IPS-NIHi7 (cell line): ENCODE measurements at regions not wholly inside any gene's neighbourhood (a gene's known extent, or its start where the extent isn't known, plus 50 kb on each side); places are given as distances from the start of the nearest gene placed in this dataset.
"Not testable (repeated sequence)": the region's sequence is repeated elsewhere in the genome, so short reads cannot be mapped to it uniquely, and the experiment has no call there.

Experiments
- DNase-seq: peaks from one replicate; pipeline ENCODE4 v3.0.0; 2012; ENCODE audit warnings: mixed read lengths; ENCODE audit errors: extremely low spot score

DNA sequence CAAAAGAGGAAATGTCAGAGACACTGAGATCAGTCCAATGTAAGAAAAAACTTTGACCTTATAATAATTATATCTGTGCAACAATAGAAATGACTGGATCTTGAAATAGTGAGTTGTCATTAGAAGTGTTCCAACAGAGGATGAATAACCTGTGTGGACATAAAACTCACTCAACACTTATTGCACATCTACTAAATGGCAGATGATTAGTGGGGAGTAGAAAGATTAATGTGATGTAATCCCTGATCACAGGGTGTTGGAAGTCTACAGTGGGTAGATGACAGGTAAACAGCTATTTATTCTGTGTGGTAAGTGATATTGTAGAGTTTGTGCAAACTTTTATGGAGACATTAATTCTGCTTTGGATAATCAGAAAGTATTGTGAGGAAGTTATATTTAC lies 177.3 kb upstream of the HMHB1 start:
- no peak for DNase-seq

DNA sequence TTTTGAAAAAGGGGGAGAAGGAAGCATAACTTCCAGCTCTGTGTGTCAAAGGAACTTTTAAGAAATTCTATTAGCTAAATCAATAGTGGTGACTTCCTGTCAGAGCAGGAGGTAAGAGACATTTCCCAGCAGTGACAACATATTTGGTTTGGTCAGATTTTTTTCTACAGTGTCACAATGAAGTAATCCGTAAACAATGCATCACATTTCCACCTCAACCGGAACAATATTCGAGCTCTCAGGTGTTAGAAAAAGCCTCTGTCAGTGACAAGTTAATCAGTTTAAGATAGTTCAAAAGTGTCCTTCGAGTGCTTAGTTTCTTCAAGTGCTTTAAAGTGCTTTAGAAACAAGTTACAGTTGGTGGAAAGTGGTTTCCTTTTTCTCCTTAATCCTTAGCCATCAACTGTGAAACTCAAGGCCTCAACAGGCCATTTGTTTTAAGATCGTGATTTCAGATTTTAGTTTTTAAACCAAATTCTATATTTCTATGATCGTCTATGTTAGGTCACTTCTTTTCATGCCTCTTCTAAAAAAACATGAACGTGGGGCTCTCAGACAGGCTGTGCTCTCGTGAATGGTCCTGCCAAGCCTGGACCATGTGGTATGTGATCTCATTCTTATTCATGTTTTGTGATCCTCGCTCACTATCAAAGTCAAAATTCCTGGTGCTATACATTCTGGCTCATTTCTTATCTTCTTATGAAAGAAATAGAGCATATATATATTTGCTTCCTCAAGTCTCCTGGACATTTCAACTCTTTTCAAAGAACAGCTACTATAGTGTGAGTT lies 181.9 kb upstream of the HMHB1 start:
- no peak for DNase-seq

DNA sequence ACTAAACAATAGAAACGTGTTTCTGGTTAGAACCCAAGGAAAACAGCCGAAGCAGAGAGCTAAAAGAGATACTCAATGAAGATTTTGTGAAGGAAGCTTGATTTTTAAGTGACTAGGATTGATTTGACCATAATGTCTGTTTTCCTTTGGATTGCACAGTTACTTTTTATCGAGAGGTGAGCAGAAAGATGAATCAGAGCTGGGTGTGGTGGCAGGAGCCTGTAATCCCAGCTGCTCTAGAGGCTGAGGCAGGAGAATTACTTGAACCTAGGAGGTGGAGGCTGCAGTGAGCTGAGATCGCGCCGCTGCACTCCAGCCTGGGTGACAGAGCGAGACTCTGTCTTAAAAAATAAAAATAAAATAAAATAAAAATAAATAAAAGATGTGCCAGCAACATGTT lies 186.9 kb upstream of the HMHB1 start:
- DNase-seq, result not testable (repeated sequence)

DNA sequence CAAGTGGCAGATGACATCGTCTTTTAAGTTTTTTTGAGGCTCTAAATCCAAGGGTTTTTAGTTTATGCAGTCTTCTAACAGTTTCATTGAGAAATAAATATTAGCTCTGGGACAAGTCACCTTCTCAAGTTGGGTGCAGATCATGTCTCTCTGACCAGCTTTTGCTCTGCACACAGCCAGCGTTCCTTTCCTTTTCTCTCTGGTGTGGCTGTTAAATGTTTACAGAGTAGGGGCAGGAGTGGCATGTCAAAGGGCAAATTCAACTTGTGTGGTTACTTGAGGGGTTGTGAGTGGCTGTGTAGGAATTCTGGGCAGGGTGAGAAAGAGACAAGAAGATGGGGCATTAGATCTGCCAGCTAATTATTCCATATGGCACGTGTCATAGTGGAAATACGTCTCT lies 187.5 kb upstream of the HMHB1 start:
- DNase-seq, result no peak

- no peak for DNase-seq
These were observed 192.9 kb upstream of the HMHB1 start for GRCh38 chr5:143619040-143619439.

- no peak for DNase-seq
These were observed 193.8 kb upstream of the HMHB1 start for GRCh38 chr5:143618141-143618540.

- no peak for DNase-seq
These were observed 197.1 kb upstream of the HMHB1 start for GRCh38 chr5:143614831-143615230.

DNA sequence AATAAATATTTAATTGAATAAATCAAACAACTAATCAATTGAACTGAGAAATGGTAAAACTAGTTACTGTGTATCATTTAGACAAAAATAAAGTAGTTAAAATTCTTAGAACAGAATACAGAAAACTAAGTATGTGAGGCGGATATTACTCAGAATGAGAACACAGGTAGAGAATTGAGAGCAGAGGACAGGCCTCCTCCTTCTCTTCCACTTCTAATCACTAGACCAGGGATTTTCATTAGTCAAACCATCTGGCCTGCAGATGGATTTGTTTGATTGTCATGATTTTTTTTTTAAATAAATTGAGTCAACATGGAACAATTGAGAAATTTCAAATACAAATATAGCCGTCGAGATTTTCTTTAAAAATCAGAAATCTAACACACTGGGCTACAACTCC lies 198.6 kb upstream of the HMHB1 start:
- DNase-seq, result no peak

DNA sequence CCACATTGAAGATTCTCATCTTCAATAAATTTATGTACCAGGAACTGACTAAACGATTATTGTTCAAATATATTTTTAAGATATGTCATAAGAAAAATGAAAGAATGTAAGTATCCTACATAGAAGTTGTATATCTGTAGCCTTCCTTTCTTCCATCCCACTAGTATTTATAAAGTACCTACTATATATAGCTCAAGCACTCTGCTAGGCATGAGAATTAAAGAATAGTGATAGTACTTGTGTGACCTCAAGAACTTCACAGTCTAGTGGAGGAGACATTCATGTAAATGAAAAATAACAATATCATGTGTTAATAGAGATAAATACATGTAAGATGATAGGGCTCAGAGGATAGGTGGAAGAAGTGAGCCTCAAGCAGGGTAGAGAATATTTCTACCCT lies 201.0 kb upstream of the HMHB1 start:
- no peak for DNase-seq

GRCh38 chr5:143606043-143606752 lies 202.7 kb upstream of the NR3C1 start:
- DNase-seq, result no peak

DNA sequence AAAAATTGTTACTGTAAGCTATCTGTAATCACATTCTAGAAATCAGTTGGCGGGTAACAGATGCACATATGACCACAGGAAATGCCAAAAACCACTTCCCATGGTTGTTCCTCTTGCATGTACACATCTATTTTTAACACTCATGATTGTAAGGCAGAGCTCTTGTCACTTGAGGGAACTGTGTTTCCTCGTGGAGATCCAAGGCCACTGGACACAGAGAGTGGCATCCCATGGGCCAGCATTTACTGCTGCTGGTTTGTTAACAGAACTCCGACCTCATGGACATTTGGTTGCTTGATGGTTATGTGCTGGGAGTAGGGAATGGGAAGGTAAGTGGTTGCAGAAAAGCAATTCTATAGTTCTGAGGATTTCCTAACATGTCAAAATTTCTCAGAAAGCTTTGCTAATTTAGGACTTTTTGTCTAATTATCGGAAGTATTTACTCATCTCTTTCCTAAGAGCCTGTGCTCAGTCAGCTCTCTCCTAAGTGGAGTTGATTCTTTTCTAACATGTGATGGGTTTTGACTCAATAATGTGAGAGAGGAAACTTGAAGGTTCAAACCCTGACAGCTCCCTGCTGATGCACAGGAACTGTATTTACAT lies 202.0 kb upstream of the NR3C1 start:
- no peak for DNase-seq

DNA sequence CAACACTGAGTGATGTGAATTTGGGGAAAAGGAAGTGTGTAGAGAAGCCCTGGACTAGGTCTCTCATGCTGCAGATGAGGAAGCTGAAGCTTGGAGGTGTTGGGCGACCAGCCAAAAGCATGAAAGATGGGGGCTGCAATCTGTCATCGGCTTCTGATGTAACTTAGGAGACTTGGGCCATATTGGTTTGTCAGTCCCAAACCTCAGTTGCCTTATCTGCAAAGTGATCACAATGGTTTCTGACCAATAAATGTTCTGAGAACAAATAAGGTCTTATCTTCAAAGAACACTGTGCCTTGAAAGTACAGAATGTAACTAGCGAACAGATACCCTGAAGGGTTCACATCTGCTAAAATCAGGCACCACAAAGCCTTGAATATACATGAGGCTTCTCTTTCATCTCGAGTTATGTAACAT lies 198.4 kb upstream of the NR3C1 start:
- no peak for DNase-seq

DNA sequence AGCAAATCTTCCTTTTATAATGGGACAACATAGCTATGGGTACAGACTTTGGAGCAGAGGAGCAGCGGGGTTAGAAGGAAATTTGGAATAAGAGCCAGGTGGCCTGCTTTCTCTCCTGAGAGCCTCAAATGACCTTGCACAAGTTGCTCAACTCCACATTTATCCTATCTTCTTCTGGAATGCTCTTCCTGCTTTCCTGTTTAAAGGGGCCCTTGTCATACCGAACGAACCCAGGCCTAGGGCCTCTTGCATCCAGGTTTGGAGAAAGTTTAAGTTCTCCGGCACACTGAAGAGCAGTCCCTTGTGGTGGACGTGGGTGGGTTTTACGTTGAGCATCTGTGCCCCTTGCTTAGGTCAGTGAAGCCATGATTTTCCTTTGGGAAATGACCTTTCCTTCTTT lies 197.9 kb upstream of the NR3C1 start:
- no peak for DNase-seq

DNA sequence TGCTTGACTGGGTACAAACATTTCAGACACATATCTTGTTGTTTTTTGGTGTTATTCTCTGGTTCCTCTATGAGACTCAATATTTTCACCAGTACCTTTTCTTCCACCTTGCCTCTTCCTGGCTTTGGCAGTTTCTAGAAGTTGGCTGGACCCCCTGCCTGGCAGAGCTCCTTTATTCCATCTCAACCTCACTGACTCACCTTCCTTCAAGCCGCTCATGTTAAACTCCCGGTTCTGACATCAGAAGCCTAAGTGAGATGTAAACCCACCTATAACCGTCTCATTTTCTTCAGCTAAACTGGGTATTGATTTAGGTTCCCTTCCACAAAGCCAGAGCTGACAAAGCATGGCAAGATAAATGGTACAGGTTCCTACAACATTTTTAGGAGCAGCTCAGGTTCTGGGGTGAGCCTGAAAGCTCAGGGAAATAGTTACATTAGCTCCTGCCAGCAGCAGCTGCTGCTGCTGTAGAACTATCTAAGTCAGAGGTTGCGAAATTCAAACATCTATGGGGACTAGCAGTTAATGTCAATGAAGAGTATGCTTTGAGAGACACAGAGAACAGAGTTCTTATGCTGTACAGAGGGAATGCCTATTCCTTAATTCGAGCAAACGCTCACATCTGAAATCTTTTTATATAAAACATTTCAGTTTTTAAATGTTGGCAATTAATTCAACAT lies 197.1 kb upstream of the NR3C1 start:
- no peak for DNase-seq

DNA sequence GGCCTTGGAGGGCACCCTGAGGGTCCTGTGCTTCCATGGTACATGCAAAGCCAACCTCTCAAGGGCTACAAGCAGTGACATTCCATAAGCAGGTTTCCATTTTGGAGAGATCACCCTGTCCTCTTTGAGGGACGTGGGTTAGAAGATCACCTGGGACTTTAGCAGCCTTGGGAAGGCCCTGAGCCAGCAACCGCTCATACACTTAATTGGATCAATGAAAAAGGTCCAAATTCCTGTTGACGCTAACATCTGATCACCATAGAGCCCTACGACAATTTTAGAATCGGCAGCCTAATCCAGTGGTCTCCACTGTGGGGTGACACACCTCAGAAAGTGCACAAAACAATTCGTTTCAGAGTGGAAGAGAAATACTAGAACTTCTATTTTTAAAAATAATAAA lies 196.0 kb upstream of the NR3C1 start:
- no peak for DNase-seq

DNA sequence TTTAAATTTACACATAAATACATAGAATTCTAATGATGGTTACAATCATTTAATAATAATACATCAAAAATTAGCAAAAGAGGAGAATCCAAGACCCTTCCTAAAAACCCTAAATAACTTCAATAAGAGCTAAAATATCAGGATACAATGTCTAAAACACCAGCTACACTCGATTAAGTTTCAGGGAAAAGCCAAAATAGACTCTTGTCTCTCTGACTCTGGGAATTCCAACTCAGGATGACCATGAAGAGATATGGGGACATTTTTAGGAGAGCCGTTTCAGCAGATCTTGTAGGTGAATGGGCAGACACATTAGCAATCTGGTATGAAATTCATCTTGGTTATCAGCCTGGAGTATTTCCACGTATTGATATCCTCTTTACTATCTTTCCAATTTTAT lies 193.3 kb upstream of the NR3C1 start:
- no peak for DNase-seq

DNA sequence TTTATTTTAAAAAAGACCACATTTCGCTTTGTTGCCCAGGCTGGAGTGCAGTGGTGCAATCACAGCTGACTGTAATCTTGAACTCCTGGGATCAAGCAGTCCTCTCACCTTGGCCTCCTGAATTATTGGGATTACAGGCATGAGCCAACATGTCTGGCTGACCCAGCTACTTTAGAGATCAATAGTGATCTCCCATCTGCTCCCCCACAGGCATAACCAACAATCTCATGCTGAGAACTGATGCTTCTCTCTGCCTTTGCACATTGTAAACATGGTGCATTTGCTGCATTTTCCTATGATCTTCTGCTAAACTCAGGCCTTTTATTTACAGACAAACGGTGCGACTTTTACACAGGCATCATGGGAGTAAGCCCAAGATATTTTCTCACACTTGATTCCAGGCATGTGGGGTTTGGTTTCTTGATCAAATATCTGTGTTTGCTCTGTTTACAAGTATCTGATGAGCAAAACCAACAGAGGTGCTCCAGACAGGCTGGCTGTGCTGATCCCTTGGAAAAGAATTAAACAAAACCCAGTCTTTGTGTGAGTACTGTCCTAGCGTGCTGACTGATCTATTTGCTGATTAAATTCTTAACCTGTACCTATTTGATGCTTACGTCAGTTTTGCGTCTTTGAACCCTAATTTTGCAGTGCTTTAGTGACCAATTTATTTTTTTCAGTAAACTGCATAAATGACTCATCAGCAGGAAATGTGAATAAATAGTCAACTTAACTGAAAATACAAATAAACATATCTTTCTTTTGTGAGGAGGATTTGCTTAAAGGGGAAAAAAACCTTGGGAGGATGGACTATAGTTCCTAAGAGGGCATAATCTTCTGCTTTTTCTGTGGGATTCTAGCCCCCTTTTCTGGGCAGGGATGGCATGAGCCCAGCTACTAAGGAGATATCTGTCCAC lies 191.7 kb upstream of the NR3C1 start:
- DNase-seq, result no peak

DNA sequence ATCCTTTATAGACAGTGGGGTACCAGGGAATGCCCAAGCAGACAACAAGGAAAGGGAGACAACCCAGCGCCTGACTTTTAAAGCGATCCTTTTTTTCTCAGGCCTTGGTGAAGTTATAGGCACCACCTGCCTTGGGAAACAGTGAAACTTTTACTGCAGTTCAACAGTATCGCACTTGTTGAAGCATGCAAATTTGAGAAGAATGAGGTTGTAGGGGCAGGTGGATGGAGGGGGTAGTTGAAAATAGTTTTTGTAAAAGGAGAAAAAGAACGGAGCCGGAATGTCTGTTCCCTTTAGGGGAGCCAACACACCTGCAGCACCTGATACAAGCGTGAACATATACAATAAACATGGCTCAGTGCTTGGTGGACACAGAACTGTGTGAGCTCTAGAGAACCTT lies 190.2 kb upstream of the NR3C1 start:
- no peak for DNase-seq

- DNase-seq, result no peak
These were observed 189.2 kb upstream of the NR3C1 start for GRCh38 chr5:143592648-143593047.

- no peak for DNase-seq
These were observed 185.6 kb upstream of the NR3C1 start for GRCh38 chr5:143588933-143589662.

GRCh38 chr5:143588121-143588520 lies 184.6 kb upstream of the NR3C1 start:
- DNase-seq, result not testable (repeated sequence)
